ENCODE measurements at regions not wholly inside any gene's neighbourhood (a gene's known extent, or its start where the extent isn't known, plus 50 kb on each side); places are given as distances from the start of the nearest gene placed in this dataset.

DNA sequence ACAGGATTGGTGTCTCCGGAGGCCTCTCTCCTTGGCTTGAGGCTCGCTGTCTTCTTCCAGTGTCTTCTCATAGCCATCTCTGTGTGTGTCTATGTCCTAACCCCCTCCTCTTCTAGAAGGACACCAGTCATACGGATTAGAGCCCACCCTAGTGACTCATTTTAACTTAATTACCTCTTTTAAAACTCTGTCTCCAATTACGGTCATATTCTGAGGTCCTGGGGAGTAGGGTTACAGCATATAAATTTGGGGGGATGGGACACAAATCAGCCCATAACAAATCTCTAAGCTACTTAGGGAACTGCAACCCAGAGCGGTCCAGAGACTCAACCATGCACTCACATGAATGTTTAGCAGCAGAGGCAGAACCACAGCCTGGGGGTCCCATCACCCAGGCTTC lies 56.1 kb upstream of the SASH1 start:
- DNase-seq (ENCODE audit: low read depth, low spot score) = no peak

DNA sequence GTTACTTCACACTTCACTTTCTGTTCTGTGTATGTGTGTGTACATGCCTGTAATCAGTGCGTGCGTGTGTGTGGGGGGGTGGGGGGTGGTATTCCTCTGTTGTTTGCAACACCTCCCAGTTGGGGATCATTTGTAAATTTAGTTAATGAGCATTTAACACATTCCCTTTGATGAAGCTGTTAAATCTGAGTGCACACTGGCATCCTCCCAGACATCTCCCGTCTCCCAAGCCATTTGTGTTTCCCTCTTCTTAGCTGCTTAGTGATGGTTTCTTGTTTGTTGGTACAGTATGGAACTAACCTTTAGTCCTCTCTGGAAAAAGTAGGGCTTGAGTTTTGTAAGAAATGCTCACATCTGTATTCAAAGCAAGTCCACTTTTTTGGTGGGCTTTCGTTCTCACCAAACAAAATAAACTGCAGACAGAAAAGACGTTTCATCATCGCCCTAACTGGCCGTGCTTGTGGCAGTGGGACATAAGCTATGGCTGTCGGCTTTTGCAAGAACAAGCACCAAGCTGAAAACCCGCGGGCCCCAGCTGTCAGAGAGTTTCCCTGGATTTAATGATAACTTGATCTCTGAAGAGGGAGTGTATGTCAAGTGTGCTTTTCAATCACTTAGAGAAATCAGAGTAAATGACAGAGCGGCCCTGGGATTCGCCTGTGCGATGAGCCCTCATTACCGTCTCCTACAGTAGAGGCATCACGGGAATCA lies 54.9 kb upstream of the SASH1 start:
- DNase-seq (ENCODE audit: low read depth, low spot score) = no peak

DNA sequence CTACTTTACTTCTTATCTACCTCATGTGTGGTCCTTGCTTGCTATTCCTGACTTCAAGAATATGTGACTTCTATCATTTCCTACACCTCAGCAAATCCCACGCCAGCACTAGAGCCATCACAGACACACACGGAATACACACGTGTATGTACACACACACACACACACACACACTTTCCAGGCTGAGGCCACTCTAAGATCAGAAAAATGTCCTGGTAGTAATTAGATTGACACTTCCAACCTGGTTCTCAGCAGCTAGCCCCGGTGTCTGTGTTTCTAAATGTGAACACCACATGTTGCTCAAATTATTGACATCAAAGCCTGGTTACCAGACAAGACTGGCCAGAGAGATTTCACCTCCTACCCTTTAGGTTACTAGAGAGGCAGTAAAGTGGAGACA lies 54.1 kb upstream of the SASH1 start:
- DNase-seq (ENCODE audit: low read depth, low spot score) = no peak

DNA sequence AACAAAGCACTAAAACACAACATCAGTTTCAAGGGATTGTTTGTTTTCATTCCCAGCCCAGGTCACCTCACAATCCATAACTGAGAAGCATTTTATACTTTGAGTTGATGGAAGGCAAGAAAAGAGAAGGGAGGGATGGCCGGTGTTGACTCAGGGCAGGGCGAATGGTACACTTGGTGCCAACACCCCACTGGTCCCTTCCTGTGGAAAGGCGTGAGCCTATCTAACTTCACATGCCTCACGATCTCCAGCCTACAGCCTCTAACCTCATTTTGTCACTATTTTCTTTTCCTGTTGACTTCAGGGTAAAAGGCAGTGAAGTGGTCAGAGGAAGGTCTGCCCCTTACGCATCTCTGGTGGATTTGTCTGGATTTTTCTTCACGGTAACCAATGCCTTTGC lies 53.5 kb upstream of the SASH1 start:
- no peak for DNase-seq (ENCODE audit: low read depth, low spot score)

DNA sequence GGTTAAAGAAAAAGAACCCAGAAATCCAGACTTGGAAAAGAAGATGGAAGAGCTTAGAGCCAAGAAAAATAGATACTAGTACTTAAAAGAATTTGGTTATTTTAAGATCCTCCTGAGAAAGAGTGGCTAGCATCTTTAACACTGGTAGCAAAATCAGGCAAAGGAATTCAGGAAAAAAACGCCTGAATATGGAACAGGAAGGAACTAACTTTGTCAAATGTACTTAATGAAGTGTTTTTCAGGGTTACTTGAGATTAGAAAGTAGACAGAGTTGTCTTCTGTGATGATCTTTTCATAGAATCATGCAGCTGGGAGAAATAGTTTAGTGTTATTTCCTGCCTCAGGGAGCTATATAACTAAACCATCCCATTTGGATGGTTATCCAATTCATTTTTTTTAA lies 50.8 kb upstream of the SASH1 start:
- no peak for DNase-seq (ENCODE audit: low read depth, low spot score)
